ENCODE measurements at regions not wholly inside any gene's neighbourhood (a gene's known extent, or its start where the extent isn't known, plus 50 kb on each side); places are given as distances from the start of the nearest gene placed in this dataset.
"Not testable (repeated sequence)": the region's sequence is repeated elsewhere in the genome, so short reads cannot be mapped to it uniquely, and the experiment has no call there.

DNA sequence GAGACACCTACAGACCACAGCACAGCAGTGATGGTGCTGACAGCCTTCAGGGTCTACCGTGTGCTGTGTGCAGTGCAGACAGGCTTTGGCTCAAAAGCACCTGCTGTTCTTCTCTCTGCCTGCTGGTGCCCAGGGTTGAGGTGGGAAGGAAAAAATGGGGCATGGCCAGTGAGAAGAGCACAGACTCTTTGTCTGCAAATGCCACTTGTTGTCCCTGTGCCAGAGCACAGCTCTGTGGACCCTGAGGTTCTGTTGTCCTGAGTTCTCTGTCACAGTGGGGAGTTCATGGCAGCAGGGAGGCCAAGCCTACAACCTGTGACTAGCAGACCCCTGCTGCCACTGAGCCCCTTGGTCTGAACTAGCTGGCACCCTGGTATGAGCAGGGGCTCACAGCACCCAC is 376.7 kb downstream of the GLRX3 start:
- no peak for DNase-seq (ENCODE audit: low read depth)

DNA sequence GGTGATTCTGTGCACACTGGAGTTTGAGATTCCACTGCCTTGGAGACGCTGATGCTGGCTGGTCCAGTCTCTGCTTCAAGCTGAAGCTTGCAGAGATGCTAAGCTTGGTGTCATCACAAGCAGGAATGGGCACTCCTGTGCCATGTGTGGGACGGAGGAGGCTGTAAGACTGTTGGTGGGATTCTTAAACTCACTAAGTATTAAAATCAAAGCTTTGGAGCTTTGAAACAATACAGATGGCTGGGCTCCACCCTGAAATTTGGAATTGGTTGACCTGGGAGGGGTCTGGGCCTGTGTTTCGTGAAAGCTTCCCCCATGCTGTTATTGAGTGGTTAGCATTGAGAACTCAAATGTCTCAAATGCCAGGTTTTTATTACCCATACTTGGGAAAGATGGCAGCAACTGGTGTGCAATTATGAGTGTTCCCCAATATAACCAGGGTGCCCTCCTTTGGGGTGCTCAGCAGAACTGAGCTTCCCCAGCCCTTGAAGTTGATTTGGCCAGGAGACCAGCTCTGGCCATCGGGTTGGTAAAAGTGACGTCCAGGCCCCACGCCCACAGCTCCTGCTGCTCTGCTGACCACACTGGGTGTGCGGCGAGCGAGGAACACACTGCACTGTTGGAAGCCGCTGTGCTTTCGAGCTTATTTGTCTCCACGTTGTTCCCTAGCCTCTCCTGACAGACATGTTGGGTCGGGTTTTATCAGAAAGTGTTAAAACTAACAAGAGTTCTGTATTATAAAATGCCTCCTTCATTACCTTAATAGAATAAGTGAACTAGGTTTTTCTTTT is 377.7 kb downstream of the GLRX3 start:
- no peak for DNase-seq (ENCODE audit: low read depth)

DNA sequence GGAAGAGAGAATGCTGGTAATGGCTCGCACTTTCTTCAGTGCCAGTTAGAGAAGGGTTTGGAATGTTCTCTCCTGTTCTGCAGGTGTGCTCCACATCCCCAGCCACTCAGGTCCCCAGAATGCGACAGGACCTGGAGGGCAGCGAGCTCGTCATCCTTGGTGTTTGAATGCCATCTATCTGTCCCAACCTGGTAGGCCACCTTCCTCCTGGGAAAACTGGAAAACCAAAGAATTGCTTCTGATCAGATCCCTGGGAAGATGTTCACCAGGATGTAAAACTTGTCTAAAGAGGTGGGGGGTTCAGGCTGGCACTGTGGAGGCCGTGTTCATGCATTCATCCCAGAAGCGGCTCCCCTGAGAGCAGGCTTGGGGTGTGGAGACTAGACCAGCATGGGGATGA is 379.5 kb downstream of the GLRX3 start:
- no peak for DNase-seq (ENCODE audit: low read depth)

DNA sequence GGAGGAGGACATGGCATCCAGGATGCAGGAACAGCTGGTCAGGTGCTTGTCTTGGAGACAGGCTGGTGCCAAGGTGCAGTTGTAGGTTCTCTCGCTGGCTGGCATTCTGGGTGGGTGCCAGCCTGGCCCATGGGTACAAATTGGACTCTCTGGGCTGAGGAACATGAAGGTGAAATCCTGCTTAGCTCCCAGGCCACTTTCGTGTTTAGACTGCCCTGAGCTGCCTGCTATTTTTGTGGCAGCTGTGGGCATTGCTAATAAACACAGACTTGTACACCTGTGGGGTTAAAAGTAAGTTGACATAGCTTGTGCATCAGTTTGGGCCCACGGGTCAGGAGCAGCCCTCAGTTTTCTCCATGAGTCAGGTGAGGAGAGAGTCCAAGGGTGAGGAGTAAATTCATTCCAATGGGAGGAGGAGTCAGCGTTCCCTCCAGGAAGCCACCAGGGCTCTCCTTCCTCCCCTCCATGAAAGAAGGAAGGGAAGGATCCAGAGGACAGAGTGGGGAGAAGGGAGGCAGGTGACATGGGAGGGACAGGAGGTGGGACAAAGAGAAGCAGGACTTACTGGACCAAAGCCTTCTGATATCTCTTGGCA is 380.0 kb downstream of the GLRX3 start:
- no peak for DNase-seq (ENCODE audit: low read depth)

DNA sequence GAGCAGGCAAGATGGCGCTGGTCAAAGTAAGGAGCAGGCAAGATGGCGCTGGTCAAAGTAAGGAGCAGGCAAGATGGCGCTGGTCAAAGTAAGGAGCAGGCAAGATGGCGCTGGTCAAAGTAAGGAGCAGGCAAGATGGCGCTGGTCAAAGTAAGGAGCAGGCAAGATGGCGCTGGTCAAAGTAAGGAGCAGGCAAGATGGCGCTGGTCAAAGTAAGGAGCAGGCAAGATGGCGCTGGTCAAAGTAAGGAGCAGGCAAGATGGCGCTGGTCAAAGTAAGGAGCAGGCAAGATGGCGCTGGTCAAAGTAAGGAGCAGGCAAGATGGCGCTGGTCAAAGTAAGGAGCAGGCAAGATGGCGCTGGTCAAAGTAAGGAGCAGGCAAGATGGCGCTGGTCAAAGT is 382.7 kb downstream of the GLRX3 start:
- not testable (repeated sequence) for DNase-seq (ENCODE audit: low read depth)

DNA sequence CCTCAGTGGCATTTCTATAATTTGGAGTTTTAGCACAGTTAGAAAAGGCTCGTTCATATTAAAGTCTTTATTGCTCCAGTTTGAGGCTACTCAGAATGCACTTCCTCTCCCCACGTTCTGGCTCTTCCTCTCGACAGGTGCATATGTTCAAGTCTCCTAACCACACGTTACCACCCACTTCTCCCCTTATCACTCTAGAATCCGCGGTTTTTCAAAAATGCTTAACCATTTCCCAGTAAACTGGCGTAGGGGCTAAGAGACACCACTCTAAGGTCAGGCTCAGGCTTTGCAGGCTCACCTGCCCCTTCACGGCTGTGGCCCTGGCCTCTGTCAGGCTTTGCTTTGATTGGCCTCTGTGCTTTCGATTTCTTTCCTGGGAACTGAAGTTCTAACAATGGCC is 383.6 kb downstream of the GLRX3 start:
- no peak for DNase-seq (ENCODE audit: low read depth)

DNA sequence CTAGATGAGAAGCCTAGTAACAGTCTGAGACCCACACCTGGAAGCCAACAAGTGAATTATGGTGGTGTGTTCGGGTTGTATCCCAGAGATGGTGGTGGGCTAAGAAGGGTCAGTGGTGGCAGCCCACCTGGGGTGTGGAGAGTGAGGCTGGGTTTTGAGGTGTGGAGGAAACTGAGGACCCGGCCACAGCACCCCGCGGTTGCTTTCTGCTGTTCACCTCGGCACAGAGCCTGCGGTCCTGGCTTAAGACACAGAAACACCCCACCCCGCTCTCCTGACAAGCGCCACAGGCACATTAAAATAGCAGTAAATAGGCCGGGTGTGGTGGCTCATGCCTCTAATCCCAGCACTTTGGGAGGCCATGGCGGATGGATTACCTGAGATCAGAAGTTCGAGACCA is 395.1 kb downstream of the GLRX3 start:
- DNase-seq (ENCODE audit: low read depth) = no peak

DNA sequence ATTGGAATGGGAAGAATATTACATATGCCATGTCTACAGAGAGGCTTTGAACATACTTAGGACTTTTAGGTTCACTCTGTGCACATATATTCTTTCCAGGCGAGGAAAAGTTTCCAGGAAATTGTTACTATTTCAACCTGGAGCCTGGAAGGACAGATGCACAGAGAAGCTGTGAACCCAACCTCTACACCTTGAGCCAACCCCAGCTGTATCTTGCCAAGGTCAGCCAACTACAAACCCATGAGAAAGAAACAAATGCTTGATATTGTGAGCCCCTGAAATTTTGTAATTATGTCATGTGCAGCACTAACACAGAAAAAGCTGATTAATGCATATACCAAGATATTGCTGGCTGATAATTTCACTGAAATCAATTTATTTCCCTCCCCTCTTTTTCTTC is 404.9 kb downstream of the GLRX3 start:
- no peak for DNase-seq (ENCODE audit: low read depth)

DNA sequence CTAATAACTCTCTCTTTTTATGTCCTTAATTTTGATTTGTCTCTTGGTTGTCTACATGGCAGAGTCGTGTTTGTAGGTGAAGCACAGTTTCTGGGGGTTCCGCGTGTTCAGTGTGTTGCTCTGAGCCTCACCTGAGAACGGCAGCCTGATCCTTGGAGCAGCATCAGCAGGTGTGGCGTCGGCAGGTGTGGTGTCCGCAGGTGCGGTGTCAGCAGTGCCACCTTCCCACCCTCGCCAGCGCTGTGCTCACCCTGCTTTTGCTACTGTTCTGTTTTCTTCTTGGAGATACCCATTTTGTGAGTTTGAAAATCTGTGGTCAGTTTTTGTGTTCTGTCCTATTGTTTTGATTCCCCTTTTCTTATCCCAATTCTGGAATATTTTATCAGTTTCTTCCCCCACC is 406.6 kb downstream of the GLRX3 start:
- DNase-seq (ENCODE audit: low read depth) = no peak

DNA sequence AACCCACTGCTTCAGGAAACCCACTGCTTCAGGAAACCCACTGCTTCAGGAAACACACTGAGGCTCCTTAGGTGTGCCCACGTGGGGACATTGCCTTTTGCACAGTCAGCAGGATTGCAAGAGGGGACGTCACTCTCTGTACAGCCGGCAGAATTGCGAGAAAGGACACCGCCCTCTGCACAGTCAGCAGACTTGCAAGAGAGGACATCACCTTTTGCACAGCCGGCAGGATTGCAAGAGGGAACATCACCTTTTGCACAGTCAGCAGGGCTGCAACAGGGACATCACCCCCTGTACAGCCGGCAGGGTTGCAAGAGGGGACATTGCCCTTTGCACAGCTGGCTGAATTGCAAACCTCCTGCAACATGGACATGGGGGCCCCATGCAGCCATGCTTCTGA is 407.6 kb downstream of the GLRX3 start:
- no peak for DNase-seq (ENCODE audit: low read depth)

DNA sequence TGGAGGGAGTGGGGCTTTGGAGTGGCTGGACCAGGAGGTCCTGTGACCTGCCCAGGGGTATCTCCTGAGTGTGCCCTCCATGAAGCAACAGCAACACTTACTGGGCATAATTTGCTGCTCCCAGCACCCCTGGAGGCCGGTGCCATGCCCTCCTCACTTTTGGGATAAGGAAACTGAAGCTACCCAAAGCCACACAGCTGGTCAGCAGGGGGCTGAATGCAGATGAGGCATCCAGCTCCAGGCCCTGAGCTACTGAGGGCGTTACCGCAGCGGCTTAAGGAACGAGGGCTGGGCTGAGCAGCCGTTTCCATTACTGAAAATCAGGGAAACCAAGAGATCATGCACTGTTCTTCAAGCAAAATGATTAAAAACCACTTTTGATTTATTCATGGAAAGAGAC is 408.9 kb downstream of the GLRX3 start:
- no peak for DNase-seq (ENCODE audit: low read depth)

DNA sequence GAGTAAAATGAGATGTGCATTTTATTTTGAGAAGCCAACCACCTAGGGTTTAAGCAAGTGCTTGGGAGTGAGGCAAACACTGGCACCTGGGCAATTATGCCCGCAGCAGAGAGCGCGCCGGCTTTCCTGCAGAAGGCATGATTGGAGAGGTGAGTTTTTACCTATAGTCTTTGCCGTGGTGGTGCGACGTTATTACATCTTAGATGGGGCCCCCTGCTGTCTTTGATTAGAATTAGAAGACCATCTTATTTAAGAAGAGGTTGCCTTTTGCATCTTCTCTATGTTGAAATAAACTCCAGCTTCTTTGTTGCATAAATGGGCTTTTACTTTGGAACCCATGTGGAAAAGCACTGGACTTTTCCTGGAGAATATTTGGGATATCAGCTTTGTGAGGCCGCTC is 409.5 kb downstream of the GLRX3 start:
- no peak for DNase-seq (ENCODE audit: low read depth)

DNA sequence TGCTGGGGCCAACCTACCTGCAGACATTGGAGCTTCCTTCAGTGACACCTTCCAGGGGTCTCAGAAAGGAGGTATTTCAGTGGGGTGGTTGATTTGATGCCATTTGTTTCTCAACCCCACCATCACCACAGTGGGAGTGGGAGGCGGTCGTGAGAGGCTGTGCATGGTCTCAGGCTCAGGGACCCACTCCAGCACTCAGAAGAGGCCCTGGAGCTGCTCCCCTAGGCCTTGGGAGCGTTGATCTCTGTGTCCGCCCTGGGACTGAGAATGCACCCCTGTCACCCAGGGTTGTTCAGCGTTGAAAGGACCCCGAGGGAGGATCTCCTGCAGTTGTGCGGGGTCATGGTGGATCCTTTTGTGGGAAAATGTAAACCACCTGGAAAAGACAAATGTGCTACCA is 410.6 kb downstream of the GLRX3 start:
- no peak for DNase-seq (ENCODE audit: low read depth)

DNA sequence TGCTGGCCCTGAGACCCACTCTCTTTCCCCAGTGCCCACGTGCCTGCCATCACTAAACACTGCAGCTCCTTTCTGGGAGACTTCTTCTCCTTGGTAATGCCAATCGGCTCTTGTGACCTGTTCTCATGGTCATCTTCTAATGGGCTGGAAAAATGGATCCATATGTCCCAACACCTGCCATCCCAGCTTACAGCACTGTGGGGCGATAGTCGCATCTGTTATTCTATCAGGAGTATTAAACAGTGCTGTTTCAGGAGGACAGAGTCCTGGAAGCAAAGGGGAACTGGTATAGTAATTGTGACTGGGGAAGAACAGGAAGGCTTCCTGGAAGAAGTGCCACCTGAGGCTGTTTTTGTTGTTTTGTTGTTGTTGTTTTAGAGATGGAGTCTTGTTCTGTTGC is 411.2 kb downstream of the GLRX3 start:
- DNase-seq (ENCODE audit: low read depth) = no peak

DNA sequence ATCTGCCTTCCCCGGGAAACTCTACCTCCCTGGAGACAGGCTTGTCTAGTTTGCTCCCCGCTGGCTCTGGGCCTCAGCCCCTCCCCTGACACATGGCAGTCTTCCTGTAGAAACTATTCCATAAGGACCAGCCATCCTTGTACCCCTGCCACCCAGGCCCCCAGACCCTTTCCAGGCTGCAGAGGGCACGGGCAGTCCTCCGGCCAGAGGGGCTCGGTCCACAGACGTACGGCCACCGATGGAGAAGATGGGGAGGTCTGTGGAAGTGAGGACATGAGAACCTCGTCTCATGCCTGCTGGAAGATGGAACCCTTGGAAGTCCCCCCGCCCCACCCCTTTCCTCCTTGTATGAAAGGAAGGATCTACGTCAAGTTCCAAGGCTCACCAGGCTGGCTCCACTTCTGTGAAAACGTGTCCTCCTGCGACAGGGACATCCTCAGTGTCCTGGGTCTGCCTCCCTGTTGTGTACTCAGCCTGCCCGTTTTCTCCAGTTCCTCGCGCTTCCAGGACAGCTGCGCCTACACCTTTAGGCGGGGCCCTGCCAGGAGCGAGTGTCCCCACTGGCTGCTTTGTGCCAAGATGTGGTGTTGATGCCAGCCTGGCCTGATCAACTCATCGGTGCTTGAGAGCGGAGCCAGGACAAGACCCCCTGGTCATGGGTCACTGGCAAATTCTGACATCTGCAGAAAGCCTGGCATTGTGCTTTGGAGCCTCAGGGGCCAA is 414.9 kb downstream of the GLRX3 start:
- DNase-seq (ENCODE audit: low read depth) = no peak

DNA sequence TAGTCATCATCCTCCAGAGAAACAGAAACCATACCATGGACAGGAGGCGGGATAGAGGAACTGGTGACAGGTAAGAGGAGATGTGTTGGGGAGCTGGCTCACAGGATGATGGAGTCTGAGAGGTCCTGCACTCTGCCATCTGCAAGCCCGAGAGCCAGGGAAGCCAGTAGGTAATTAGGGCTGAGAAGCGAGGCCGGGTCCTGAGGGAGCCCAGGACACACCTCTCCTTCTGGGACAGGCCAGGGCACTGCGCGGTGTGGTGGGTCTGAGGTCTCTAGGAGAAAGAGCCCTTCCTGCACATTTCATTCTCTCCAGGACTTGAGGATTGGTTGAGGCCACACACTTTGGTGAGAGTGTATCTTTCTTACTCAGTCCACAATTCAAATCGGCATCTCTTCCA is 415.5 kb downstream of the GLRX3 start:
- no peak for DNase-seq (ENCODE audit: low read depth)

DNA sequence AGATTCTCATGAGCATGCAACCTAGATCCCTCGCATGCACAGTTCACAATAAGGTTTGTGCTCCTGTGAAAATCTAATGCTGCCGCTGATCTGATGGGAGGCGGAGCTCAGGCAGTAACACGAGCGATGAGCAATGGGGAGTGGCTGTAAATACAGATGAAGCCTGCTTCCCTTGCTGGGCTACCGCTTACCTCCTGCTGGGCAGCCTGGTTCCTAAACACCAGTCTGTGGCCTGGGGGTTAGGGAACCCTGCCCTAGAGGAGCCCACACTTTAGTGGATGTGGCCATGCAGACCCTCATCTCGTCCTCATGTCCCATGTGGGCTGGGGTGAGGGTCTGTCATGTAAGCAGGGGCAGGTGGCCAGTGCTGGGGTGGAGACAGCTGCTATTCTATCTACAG is 417.6 kb downstream of the GLRX3 start:
- no peak for DNase-seq (ENCODE audit: low read depth)

DNA sequence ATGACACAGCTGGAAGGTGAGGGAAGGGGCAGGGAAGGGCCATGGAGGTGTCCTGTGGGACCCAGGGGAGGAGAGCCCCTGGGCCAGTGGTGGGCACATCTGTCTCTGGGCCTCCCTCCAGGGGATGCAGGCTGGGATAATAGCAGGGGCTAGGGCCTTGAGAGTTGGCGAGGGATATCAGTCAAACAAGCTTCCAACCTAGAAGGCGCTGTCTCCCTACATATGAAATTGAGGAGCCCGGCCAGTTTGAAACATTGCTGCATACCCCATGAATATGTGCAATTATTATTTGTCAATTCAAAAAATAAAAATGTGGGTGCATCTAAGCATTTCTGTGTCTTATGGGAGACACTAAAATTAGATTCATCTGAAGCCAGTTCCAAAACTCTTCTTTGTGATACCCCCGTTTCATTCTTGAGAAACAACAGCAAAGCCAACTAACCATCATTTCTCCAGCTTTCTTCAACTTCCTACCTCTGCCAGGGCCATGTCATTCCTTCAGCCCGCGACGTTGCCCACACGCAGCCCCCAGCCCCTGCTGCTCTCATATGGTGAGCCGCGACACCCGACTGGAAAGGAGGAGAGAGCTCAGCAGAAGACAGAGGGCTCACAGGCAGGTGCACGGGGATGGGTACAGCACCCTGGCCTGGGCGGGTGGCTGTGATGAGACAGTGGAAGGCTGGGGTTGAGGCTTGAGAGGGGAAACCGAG is 418.7 kb downstream of the GLRX3 start:
- no peak for DNase-seq (ENCODE audit: low read depth)

DNA sequence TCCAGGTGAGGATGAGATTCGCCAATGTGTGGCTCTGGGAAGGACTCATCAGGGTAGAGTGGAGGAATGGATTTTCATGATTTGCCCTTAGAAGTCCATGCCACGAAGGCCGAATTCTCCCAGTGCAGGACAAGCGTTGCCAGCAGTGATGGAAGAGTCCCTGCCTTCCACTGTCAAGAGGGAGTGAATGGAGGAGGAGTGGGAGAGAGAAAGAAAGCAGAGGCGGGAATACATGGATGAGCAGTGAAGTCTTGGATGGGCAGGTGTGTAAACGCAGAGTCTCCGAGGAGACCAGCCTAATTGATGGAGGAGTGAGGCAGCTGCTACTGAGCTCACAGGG is 419.2 kb downstream of the GLRX3 start:
- DNase-seq (ENCODE audit: low read depth) = no peak

DNA sequence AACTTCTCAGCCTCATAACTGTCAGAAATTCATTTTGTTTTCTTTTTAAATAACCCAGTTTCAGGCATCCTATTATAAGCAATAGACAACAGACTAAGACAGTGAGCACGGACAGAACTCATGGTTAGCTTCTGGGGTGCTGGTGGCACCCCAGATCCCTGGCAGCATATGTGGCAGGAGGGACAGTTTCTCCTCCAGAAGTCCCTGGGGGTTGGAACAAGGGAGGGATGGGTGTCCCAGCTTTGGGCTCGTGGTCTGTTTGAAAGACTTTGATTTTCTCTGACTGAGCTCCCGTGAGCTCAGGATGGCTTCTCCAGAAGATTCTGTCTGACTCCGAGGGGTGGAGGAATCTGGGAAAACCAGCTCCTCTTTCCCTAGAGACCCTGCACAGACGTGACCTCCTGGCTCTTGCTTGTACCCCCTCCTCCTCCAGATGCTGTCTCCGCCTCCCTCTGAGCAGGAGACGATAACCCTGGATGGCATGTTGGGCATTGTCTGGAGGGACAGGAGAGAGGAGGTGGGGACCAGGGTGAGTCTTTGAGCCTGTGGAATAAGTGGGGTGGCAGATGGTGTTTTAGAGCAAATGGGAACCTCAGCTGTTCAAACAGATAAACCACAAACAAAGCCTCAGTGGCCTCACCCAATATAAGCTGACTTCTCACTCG is 421.1 kb downstream of the GLRX3 start:
- no peak for DNase-seq (ENCODE audit: low read depth)

DNA sequence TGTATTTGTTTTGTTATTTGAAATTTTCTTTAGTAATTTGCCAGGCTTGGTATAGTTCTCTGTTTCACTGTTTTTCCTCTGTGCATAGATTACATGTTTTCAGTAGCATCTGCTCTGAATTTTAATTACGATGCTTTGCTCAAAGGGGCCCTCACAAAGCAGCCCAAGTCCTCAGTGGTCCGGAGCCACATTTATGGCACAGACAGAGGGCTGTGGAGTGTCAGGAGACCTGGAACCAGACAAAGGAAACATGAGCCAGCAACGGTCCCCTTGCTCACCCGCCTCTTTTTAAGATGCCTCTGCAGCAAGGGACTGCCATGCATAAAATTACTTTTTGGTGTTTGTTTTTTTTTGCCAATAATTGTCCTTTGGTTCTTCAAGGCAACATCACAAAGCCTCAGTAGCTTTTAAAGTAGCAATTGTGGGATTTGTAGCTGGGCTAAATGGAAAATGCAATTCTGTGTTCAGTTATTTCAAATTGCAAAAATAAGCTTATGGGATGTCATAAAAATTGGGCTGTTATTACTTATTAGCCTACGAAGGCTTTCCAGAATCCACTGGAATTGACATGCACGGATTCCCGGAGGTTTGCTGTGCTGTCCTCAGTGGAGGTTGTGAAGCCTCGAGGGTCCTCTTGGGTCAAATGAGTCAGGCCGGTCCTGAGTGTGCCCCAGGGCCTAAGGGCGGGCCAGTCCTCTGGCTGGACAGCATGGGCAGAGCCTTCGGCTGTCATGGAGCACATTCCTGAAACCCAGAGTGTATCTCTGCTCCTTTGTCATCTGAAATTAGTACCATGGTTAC is 422.8 kb downstream of the GLRX3 start:
- no peak for DNase-seq (ENCODE audit: low read depth)

DNA sequence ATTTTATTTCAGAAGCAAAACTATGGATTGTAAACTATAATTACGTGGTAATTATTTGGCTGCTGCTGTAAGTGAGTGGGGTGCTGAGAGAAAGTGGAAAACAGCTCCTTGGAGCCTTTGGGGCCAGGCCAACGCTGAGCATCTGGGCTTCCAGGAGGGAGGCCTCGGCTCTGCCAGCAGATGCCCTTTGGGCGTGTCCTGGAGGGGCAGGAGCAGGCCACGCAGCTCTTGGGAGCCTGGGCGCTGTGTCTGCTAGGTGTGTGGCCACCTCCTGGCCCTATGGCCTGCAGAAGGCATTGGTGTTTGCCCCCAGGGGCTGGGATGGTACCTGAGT is 423.3 kb downstream of the GLRX3 start:
- DNase-seq (ENCODE audit: low read depth) = no peak

Data from fibroblast of gingiva (primary cell).